IMR-90 (cell line): ENCODE measurements at regions not wholly inside any gene's neighbourhood (a gene's known extent, or its start where the extent isn't known, plus 50 kb on each side); places are given as distances from the start of the nearest gene placed in this dataset.

Experiments used
- ATAC-seq: fragments of 200-7000 bp; cut with Tn5 transposase; 2 replicates; pipeline ENCODE4 v1.9.1; 2020; ENCODE audit warnings: low read depth, mild to moderate bottlenecking, moderate library complexity
- BruUV-seq: library from RNA; stranded (reverse); fragments of 400-500 nt; replicated peaks from 2 replicates; lab custom pipeline; 2021; lab: Mats Ljungman, UMichigan
- CTCF ChIA-PET: fragments of 300-600 bp; formaldehyde crosslinking; extraction: SDS; loops from one replicate; lab custom pipeline; 2021; ENCODE audit warnings: antibody characterized with exemption; lab: Yijun Ruan, JAX
- POLR2A ChIA-PET: fragments of 300-600 bp; sonication (Branson Sonifier 250); formaldehyde crosslinking; loops from one replicate; lab custom pipeline; 2022; ENCODE audit warnings: antibody characterized with exemption; ENCODE audit not compliant: unreplicated experiment; lab: Charles Lee
- DNase-seq: peaks from one replicate; pipeline ENCODE4 v3.0.0; 2013
- H2AFZ ChIP-seq: replicated peaks from 2 replicates; pipeline ENCODE3; 2013; ENCODE audit warnings: low read length, mild to moderate bottlenecking; ENCODE audit not compliant: poor library complexity
- H2AK5ac ChIP-seq: 2 replicates; pipeline ENCODE4 v1.6.1; 2013; ENCODE audit warnings: low read depth, low read length, inconsistent platforms
- H2AK9ac ChIP-seq: replicated peaks from 2 replicates; pipeline ENCODE3; 2013; ENCODE audit warnings: mild to moderate bottlenecking, low read depth, low read length, moderate library complexity; ENCODE audit not compliant: poor library complexity
- H2BK120ac ChIP-seq: 2 replicates; pipeline ENCODE4 v1.6.1; 2013; ENCODE audit warnings: low read depth, low read length, inconsistent platforms
- H2BK15ac ChIP-seq: 3 replicates; pipeline ENCODE4 v1.6.1; 2013; ENCODE audit warnings: low read depth, low read length, inconsistent platforms
- H2BK20ac ChIP-seq: 2 replicates; pipeline ENCODE4 v1.6.1; 2013; ENCODE audit warnings: low read depth, mild to moderate bottlenecking, inconsistent platforms, low read length, moderate library complexity
- H2BK5ac ChIP-seq: 2 replicates; pipeline ENCODE4 v1.6.1; 2013; ENCODE audit warnings: mild to moderate bottlenecking, low read depth, low read length, inconsistent platforms; ENCODE audit not compliant: poor library complexity, severe bottlenecking
- H3K14ac ChIP-seq: replicated peaks from 2 replicates; pipeline ENCODE4 v1.6.1; 2013; ENCODE audit warnings: low read depth, low read length, inconsistent platforms
- H3K18ac ChIP-seq: 2 replicates; pipeline ENCODE4 v1.6.1; 2013; ENCODE audit warnings: low read depth, low read length, control low read depth
- H3K23ac ChIP-seq: 2 replicates; pipeline ENCODE4 v1.6.1; 2013; ENCODE audit warnings: low read depth, low read length, inconsistent platforms
- H3K27ac ChIP-seq: 2 replicates; pipeline ENCODE4 v1.5.1; 2013; ENCODE audit warnings: mild to moderate bottlenecking, control low read depth, low read length; ENCODE audit not compliant: insufficient read depth
- H3K27me3 ChIP-seq: 2 replicates; pipeline ENCODE4 v1.6.1; 2013; ENCODE audit warnings: low read length; ENCODE audit not compliant: control insufficient read depth, insufficient read depth
- H3K36me3 ChIP-seq: 2 replicates; pipeline ENCODE4 v1.6.1; 2013; ENCODE audit warnings: low read length, mixed read lengths; ENCODE audit not compliant: control insufficient read depth, insufficient read depth
- H3K4ac ChIP-seq: 2 replicates; pipeline ENCODE4 v1.6.1; 2013; ENCODE audit warnings: low read depth, low read length, inconsistent platforms
- H3K4me1 ChIP-seq: 2 replicates; pipeline ENCODE4 v1.6.1; 2013; ENCODE audit warnings: low read length, mixed read lengths; ENCODE audit not compliant: control insufficient read depth, insufficient read depth
- H3K4me2 ChIP-seq: 2 replicates; pipeline ENCODE4 v1.6.1; 2013; ENCODE audit warnings: low read depth, mild to moderate bottlenecking, control low read depth, low read length, moderate library complexity
- H3K4me3 ChIP-seq: 2 replicates; pipeline ENCODE4 v1.5.1; 2013; ENCODE audit warnings: low read depth, mild to moderate bottlenecking, control low read depth, low read length, moderate library complexity; ENCODE audit not compliant: insufficient read depth
- H3K56ac ChIP-seq: 2 replicates; pipeline ENCODE4 v1.6.1; 2013; ENCODE audit warnings: low read length, inconsistent platforms; ENCODE audit not compliant: insufficient read depth; ENCODE audit errors: extremely low read depth
- H3K79me1 ChIP-seq, 2 experiments: 2 replicates each; pipeline ENCODE4 v1.6.1; 2013; ENCODE audit warnings: low read length in 2 of 2, inconsistent platforms in 1 of 2, low read depth in 1 of 2
- H3K9ac ChIP-seq: 2 replicates; pipeline ENCODE4 v1.6.1; 2013; ENCODE audit warnings: low read depth, low read length, control low read depth
- H3K9me1 ChIP-seq: 2 replicates; pipeline ENCODE4 v1.6.1; 2013; ENCODE audit warnings: low read length, inconsistent platforms; ENCODE audit not compliant: insufficient read depth
- H3K9me3 ChIP-seq: 2 replicates; pipeline ENCODE4 v1.6.1; 2013; ENCODE audit warnings: low read length; ENCODE audit not compliant: control insufficient read depth, insufficient read depth
- H4K20me1 ChIP-seq: 2 replicates; pipeline ENCODE4 v1.6.1; 2013; ENCODE audit warnings: low read length, inconsistent platforms; ENCODE audit not compliant: insufficient read depth
- H4K5ac ChIP-seq: 2 replicates; pipeline ENCODE4 v1.6.1; 2013; ENCODE audit warnings: mild to moderate bottlenecking, low read depth, low read length, control low read depth
- H4K8ac ChIP-seq, 2 experiments: 2 replicates each; pipeline ENCODE4 v1.6.1; 2013; ENCODE audit warnings: low read depth in 2 of 2, low read length in 2 of 2, control low read depth in 1 of 2, inconsistent platforms in 1 of 2
- H4K91ac ChIP-seq: 2 replicates; pipeline ENCODE4 v1.6.1; 2013; ENCODE audit warnings: low read depth, low read length, inconsistent platforms; ENCODE audit not compliant: insufficient read depth
- MXI1 ChIP-seq: IDR thresholded peaks from 2 replicates; pipeline ENCODE4 v1.6.1; 2012; ENCODE audit warnings: low read depth, mild to moderate bottlenecking, low read length, moderate library complexity, borderline replicate concordance
- NFE2L2 ChIP-seq: fragments of 150-350 bp; IDR thresholded peaks from 2 replicates; pipeline ENCODE4 v1.6.1; 2016; ENCODE audit warnings: low read depth, mild to moderate bottlenecking, low read length
- WGBS, 2 experiments: methylation state at CpG; one replicate each; pipeline versions ENCODE4 v1.1.5 to v1.1.7; 2013; ENCODE audit warnings: missing lambda C conversion rate in 2 of 2; ENCODE audit not compliant: insufficient read length in 1 of 2; ENCODE audit errors: extremely low coverage in 2 of 2; 5-methylcytosine and 5-hydroxymethylcytosine counted together
- dilution Hi-C: fragments of 300-500 bp; cut with HindIII; formaldehyde crosslinking; loops from one replicate; pipeline ENCODE4 v1.14.3; 2018; ENCODE audit warnings: low sequenced_read_pairs; ENCODE audit not compliant: unreplicated experiment
- in situ Hi-C: fragments of 300-500 bp; cut with MboI; formaldehyde crosslinking; loops from 3 replicates; pipeline ENCODE4 v1.14.3; 2019; ENCODE audit warnings: low sequenced_read_pairs, inconsistent platforms, mixed read lengths
- intact Hi-C: fragments of 100-400 bp; cut with micrococcal nuclease; formaldehyde crosslinking; loops from 2 replicates; pipeline ENCODE4 v1.10.0; 2022

DNA sequence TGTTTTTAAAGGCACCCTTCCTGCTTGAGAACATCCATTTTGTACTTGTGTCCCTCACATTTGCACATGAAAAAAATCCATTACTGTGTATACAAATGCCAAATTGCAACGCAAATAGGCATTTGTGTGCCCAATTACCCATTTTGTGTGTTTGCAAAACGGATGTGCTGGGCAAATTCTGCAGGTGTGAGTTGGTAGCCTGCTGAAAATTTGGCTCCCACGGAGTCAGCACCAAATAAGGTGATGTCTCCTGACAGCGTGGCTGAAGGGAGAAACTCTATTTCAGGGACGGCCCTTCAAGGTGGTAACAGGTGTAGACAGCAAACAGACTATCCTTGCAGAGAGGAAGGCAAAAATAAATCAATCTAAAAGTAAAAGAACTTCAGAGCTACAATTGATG is 661.1 kb downstream of the BCL11A start:
- Histone ChIP-seq H3K27me3 (no peaks in the 10 kb centered on the region), H2AK9ac (no peak overlapping the region), H3K4me3 (no peak overlapping the region), H4K20me1 (no peaks in the 10 kb centered on the region), H4K5ac (no peak overlapping the region), H3K79me1 (no peaks in the 10 kb centered on the region), H3K4me2 (no peak overlapping the region), H2BK20ac (no peak overlapping the region), H3K4ac (no peak overlapping the region), H3K9me3 (no peaks in the 10 kb centered on the region; the same call in 1 of the 2 replicates), H3K27ac (no peak overlapping the region), H2BK120ac (no peak overlapping the region), H3K56ac (no peak overlapping the region), H4K8ac (no peak overlapping the region), H3K23ac (no peak overlapping the region), H2BK15ac (no peak overlapping the region), H2AK5ac (no peak overlapping the region), H2AFZ (no peak overlapping the region), H3K18ac (no peak overlapping the region), H3K9me1 (no peaks in the 10 kb centered on the region), H3K14ac (no peak overlapping the region), H4K91ac (no peak overlapping the region), H3K36me3 (no peaks in the 10 kb centered on the region), H3K9ac (no peak overlapping the region), H3K4me1 (no peaks in the 10 kb centered on the region), H2BK5ac (no peak overlapping the region)
- BruUV-seq, result no TSS peak
- ChIA-PET POLR2A (no interaction called here), CTCF (no interaction called here)
- WGBS, 2 experiments, result no CpG with 5 or more reads among the region's 5 CpGs
- intact Hi-C loops (no loop called here), dilution Hi-C loops (no loop called here), in situ Hi-C loops (no loop called here)
- DNase-seq, result no peak
- TF ChIP-seq NFE2L2, result no peak
- no peak for TF ChIP-seq MXI1
- no peak for ATAC-seq
